HEK293 (cell line): ENCODE measurements at regions not wholly inside any gene's neighbourhood (a gene's known extent, or its start where the extent isn't known, plus 50 kb on each side); places are given as distances from the start of the nearest gene placed in this dataset.

Experiments used
- CTCF ChIA-PET: fragments of 350-600 bp; formaldehyde crosslinking; extraction: SDS; loops from one replicate; lab custom pipeline; 2021; ENCODE audit warnings: antibody characterized with exemption; lab: Yijun Ruan, JAX
- POLR2A ChIA-PET: fragments of 300-600 bp; formaldehyde crosslinking; extraction: SDS; loops from one replicate; lab custom pipeline; 2020; ENCODE audit warnings: antibody characterized with exemption, inconsistent platforms; lab: Yijun Ruan, JAX
- H3K27ac ChIP-seq: fragments of 200-500 bp; sonication (Bioruptor generic); 2 replicates; pipeline ENCODE4 v1.5.1; 2014; ENCODE audit warnings: low read depth, low read length, control low read depth, inconsistent platforms; ENCODE audit errors: extremely low read depth
- H3K36me3 ChIP-seq, 2 experiments: fragments of 200-500 bp in 1 of 2; sonication (Bioruptor generic) in 1 of 2; 1 replicate in 1 of 2; 2 replicates in 1 of 2; pipeline ENCODE4 v1.5.1; 2014 to 2017; ENCODE audit warnings: inconsistent platforms in 2 of 2, low read length in 2 of 2; ENCODE audit not compliant: control insufficient read depth in 2 of 2, insufficient read depth in 1 of 2
- H3K4me1 ChIP-seq: fragments of 200-500 bp; sonication (Bioruptor generic); 2 replicates; pipeline ENCODE4 v1.5.1; 2014; ENCODE audit warnings: mild to moderate bottlenecking, low read length, inconsistent platforms; ENCODE audit not compliant: control insufficient read depth, insufficient read depth
- H3K4me3 ChIP-seq: 2 replicates; pipeline ENCODE4 v1.5.1; 2011; ENCODE audit warnings: low read depth, mild to moderate bottlenecking, control low read depth, low read length, moderate library complexity
- H3K9me3 ChIP-seq: fragments of 200-500 bp; sonication (Bioruptor generic); 2 replicates; pipeline ENCODE4 v1.5.1; 2014; ENCODE audit warnings: low read depth, low read length, inconsistent platforms; ENCODE audit not compliant: control insufficient read depth, insufficient read depth
- HOXA7 ChIP-seq: sonication (generic); formaldehyde crosslinking; IDR thresholded peaks from 2 replicates; pipeline ENCODE4 v1.8.1; 2022; ENCODE audit warnings: missing genetic modification reagents, borderline replicate concordance
- KLF10 ChIP-seq: fragments of 450-650 bp; IDR thresholded peaks from 2 replicates; pipeline ENCODE4 v1.5.1; 2018; ENCODE audit warnings: missing biosample characterization, mild to moderate bottlenecking, missing genetic modification characterization
- KLF16 ChIP-seq: fragments of 450-650 bp; formaldehyde crosslinking; IDR thresholded peaks from 2 replicates; pipeline ENCODE4 v1.5.1; 2017; ENCODE audit warnings: missing biosample characterization, missing genetic modification characterization
- KLF7 ChIP-seq: fragments of 450-650 bp; formaldehyde crosslinking; IDR thresholded peaks from 2 replicates; pipeline ENCODE4 v1.5.1; 2016; ENCODE audit warnings: missing biosample characterization, missing genetic modification characterization, borderline replicate concordance
- YY2 ChIP-seq: fragments of 450-650 bp; formaldehyde crosslinking; IDR thresholded peaks from 2 replicates; pipeline ENCODE4 v1.5.1; 2016; ENCODE audit warnings: missing biosample characterization, missing genetic modification characterization
- ZBTB8A ChIP-seq: fragments of 450-650 bp; formaldehyde crosslinking; IDR thresholded peaks from 2 replicates; pipeline ENCODE4 v1.5.1; 2016; ENCODE audit warnings: missing biosample characterization, missing genetic modification characterization
- ZFHX2 ChIP-seq: fragments of 450-650 bp; formaldehyde crosslinking; conservative IDR thresholded peaks from 2 replicates; pipeline ENCODE4 v1.5.1; 2016; ENCODE audit warnings: missing biosample characterization, missing genetic modification characterization
- ZFP41 ChIP-seq: fragments of 450-650 bp; formaldehyde crosslinking; IDR thresholded peaks from 2 replicates; pipeline ENCODE4 v1.5.1; 2016; ENCODE audit warnings: missing biosample characterization, missing genetic modification characterization, borderline replicate concordance
- ZIC2 ChIP-seq: fragments of 450-650 bp; formaldehyde crosslinking; IDR thresholded peaks from 2 replicates; pipeline ENCODE4 v1.5.1; 2016; ENCODE audit warnings: missing biosample characterization, missing genetic modification characterization
- ZNF169 ChIP-seq: fragments of 450-650 bp; formaldehyde crosslinking; IDR thresholded peaks from 2 replicates; pipeline ENCODE4 v1.5.1; 2016; ENCODE audit warnings: missing biosample characterization, missing genetic modification characterization
- ZNF19 ChIP-seq: fragments of 450-650 bp; formaldehyde crosslinking; IDR thresholded peaks from 2 replicates; pipeline ENCODE4; 2016; ENCODE audit warnings: missing biosample characterization, missing genetic modification characterization, low read depth
- ZNF211 ChIP-seq: fragments of 450-650 bp; formaldehyde crosslinking; IDR thresholded peaks from 2 replicates; pipeline ENCODE4 v1.5.1; 2016; ENCODE audit warnings: low read depth, missing biosample characterization, missing genetic modification characterization
- ZNF223 ChIP-seq: fragments of 450-650 bp; formaldehyde crosslinking; IDR thresholded peaks from 2 replicates; pipeline ENCODE4 v1.5.1; 2016; ENCODE audit warnings: missing biosample characterization, missing genetic modification characterization
- ZNF239 ChIP-seq: fragments of 450-650 bp; formaldehyde crosslinking; IDR thresholded peaks from 2 replicates; pipeline ENCODE4 v1.5.1; 2016; ENCODE audit warnings: missing biosample characterization, missing genetic modification characterization
- ZNF302 ChIP-seq: fragments of 450-650 bp; formaldehyde crosslinking; IDR thresholded peaks from 2 replicates; pipeline ENCODE4 v1.5.1; 2016; ENCODE audit warnings: missing biosample characterization, missing genetic modification characterization, low read depth
- ZNF335 ChIP-seq: fragments of 450-650 bp; formaldehyde crosslinking; conservative IDR thresholded peaks from 2 replicates; pipeline ENCODE4 v1.5.1; 2016; ENCODE audit warnings: missing biosample characterization, missing genetic modification characterization
- ZNF404 ChIP-seq: fragments of 450-650 bp; formaldehyde crosslinking; IDR thresholded peaks from 2 replicates; pipeline ENCODE4 v1.5.1; 2017; ENCODE audit warnings: missing biosample characterization, missing genetic modification characterization
- ZNF433 ChIP-seq: fragments of 450-650 bp; formaldehyde crosslinking; IDR thresholded peaks from 2 replicates; pipeline ENCODE4 v1.5.1; 2016; ENCODE audit warnings: missing biosample characterization, missing genetic modification characterization, low read depth
- ZNF48 ChIP-seq: fragments of 450-650 bp; formaldehyde crosslinking; IDR thresholded peaks from 2 replicates; pipeline ENCODE4 v1.5.1; 2016; ENCODE audit warnings: missing biosample characterization, missing genetic modification characterization
- ZNF510 ChIP-seq: fragments of 450-650 bp; formaldehyde crosslinking; IDR thresholded peaks from 2 replicates; pipeline ENCODE4 v1.5.1; 2018; ENCODE audit warnings: mild to moderate bottlenecking, missing genetic modification characterization, missing biosample characterization; ENCODE audit not compliant: insufficient replicate concordance
- ZNF610 ChIP-seq: fragments of 450-650 bp; formaldehyde crosslinking; IDR thresholded peaks from 2 replicates; pipeline ENCODE4 v1.5.1; 2016; ENCODE audit warnings: missing biosample characterization, missing genetic modification characterization, borderline replicate concordance
- ZNF626 ChIP-seq: fragments of 450-650 bp; sonication (Bioruptor Pico); formaldehyde crosslinking; IDR thresholded peaks from 2 replicates; pipeline ENCODE4 v1.5.1; 2018; ENCODE audit warnings: missing biosample characterization, missing genetic modification characterization, inconsistent platforms
- ZNF677 ChIP-seq: fragments of 450-650 bp; IDR thresholded peaks from 2 replicates; pipeline ENCODE4 v1.5.0; 2018; ENCODE audit warnings: missing biosample characterization, mild to moderate bottlenecking, missing genetic modification characterization, moderate library complexity
- ZNF701 ChIP-seq: fragments of 450-650 bp; formaldehyde crosslinking; IDR thresholded peaks from 2 replicates; pipeline ENCODE4 v1.5.1; 2016; ENCODE audit warnings: missing biosample characterization, missing genetic modification characterization
- ZSCAN16 ChIP-seq: fragments of 450-650 bp; formaldehyde crosslinking; IDR thresholded peaks from 2 replicates; pipeline ENCODE4 v1.5.1; 2016; ENCODE audit warnings: missing biosample characterization, missing genetic modification characterization
- TF ChIP-seq, protein P1 (sequence below): fragments of 450-650 bp; formaldehyde crosslinking; IDR thresholded peaks from 2 replicates; pipeline ENCODE4 v1.5.0; 2017; ENCODE audit warnings: missing biosample characterization, missing genetic modification characterization, borderline replicate concordance
- TF ChIP-seq, protein P2 (sequence below): fragments of 450-650 bp; formaldehyde crosslinking; IDR thresholded peaks from 2 replicates; pipeline ENCODE4 v1.5.1; 2017; ENCODE audit warnings: missing biosample characterization, missing genetic modification characterization
- TF ChIP-seq, protein P3 (sequence below): fragments of 450-650 bp; formaldehyde crosslinking; IDR thresholded peaks from 2 replicates; pipeline ENCODE4; 2016; ENCODE audit warnings: missing biosample characterization, missing genetic modification characterization
- TF ChIP-seq, protein P4 (sequence below): fragments of 450-650 bp; formaldehyde crosslinking; optimal IDR thresholded peaks from 2 replicates; pipeline ENCODE3; 2016; ENCODE audit warnings: missing biosample characterization, mild to moderate bottlenecking, missing genetic modification characterization
- TF ChIP-seq, protein P5 (sequence below): fragments of 450-650 bp; formaldehyde crosslinking; IDR thresholded peaks from 2 replicates; pipeline ENCODE4 v1.5.1; 2016; ENCODE audit warnings: missing biosample characterization, missing genetic modification characterization

DNA sequence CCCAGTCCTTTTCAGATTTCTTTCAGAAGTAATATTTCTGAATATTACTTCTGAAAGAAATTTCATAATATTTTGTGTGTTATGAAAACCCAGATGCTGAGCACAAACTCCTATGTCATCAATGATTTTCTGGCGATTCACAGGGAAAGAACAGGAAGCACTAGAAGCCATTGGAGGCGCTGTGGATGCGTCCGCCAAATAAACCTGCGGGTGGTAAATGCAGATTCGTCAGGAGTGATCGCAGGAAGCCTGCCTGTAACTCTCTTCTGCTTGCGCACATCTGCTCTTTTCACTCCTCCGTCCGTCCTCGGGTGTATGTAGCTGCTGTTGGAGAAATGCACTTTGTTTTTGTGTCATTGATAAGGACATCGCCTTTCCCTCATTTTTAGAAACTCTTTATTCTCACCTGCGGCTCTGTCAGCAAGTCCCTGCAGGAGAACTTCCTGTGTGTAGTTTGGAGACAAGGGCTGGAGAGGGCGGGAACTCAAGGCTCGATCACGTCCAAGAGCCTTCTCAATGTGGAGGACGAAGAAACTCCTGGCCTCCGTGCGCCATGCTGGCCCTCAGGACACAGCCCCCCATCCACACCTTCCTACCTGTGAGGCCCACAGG, 483.8 kb downstream of the GALR1 start:
- TF ChIP-seq HOXA7 (CRISPR knock-in tag), result no peak
- no peak for TF ChIP-seq ZNF169 (tag by site-specific recombination)
- TF ChIP-seq, protein P1, sequence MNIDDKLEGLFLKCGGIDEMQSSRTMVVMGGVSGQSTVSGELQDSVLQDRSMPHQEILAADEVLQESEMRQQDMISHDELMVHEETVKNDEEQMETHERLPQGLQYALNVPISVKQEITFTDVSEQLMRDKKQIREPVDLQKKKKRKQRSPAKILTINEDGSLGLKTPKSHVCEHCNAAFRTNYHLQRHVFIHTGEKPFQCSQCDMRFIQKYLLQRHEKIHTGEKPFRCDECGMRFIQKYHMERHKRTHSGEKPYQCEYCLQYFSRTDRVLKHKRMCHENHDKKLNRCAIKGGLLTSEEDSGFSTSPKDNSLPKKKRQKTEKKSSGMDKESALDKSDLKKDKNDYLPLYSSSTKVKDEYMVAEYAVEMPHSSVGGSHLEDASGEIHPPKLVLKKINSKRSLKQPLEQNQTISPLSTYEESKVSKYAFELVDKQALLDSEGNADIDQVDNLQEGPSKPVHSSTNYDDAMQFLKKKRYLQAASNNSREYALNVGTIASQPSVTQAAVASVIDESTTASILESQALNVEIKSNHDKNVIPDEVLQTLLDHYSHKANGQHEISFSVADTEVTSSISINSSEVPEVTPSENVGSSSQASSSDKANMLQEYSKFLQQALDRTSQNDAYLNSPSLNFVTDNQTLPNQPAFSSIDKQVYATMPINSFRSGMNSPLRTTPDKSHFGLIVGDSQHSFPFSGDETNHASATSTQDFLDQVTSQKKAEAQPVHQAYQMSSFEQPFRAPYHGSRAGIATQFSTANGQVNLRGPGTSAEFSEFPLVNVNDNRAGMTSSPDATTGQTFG, result no peak
- no peak for TF ChIP-seq KLF16
- no peak for TF ChIP-seq ZNF19
- TF ChIP-seq ZFP41, result no peak
- TF ChIP-seq ZNF302 (tag by site-specific recombination), result no peak
- TF ChIP-seq ZNF610, result no peak
- no peak for TF ChIP-seq ZNF433 (tag by site-specific recombination)
- TF ChIP-seq ZNF701 (tag by site-specific recombination), result no peak
- TF ChIP-seq KLF10 (tag by site-specific recombination), result no peak
- TF ChIP-seq, protein P2, sequence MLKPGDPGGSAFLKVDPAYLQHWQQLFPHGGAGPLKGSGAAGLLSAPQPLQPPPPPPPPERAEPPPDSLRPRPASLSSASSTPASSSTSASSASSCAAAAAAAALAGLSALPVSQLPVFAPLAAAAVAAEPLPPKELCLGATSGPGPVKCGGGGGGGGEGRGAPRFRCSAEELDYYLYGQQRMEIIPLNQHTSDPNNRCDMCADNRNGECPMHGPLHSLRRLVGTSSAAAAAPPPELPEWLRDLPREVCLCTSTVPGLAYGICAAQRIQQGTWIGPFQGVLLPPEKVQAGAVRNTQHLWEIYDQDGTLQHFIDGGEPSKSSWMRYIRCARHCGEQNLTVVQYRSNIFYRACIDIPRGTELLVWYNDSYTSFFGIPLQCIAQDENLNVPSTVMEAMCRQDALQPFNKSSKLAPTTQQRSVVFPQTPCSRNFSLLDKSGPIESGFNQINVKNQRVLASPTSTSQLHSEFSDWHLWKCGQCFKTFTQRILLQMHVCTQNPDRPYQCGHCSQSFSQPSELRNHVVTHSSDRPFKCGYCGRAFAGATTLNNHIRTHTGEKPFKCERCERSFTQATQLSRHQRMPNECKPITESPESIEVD (tag by site-specific recombination), result no peak
- TF ChIP-seq ZIC2 (tag by site-specific recombination), result no peak
- no peak for TF ChIP-seq ZNF404 (tag by site-specific recombination)
- POLR2A ChIA-PET, result no interaction called here
- H3K36me3 ChIP-seq, result no peaks in the 10 kb centered on the region
- CTCF ChIA-PET, result no interaction called here
- H3K4me3 ChIP-seq, result no peak overlapping the region
- no peaks in the 10 kb centered on the region for H3K4me1 ChIP-seq
- H3K9me3 ChIP-seq, result no peaks in the 10 kb centered on the region
- H3K27ac ChIP-seq, result no peak overlapping the region

DNA sequence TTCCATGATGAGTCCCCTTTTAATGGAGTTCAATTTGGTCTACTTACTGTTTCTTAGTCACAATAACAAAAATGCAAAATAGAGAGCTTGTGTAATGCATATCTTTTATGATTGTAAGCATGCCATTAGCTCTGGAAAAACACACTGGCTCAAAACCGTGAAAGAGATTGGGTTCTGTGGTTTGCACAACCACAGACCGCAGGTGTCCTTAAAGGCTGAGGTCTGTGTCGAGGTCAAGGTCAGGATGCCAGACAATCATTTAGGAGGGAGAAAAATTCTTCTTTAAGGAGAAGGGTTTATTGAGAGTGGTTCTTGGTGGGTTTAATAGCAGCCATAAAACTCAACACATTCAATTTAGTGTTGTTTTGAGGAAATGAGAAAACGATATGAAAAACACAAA, 487.2 kb downstream of the GALR1 start:
- no peaks in the 10 kb centered on the region for H3K9me3 ChIP-seq
- no peaks in the 10 kb centered on the region for H3K4me1 ChIP-seq
- no peak overlapping the region for H3K27ac ChIP-seq
- ChIA-PET POLR2A (no interaction called here), CTCF (no interaction called here)
- no peak overlapping the region for H3K4me3 ChIP-seq
- H3K36me3 ChIP-seq, result no peaks in the 10 kb centered on the region
- TF ChIP-seq ZNF48 (tag by site-specific recombination) (no peak), ZNF335 (no peak), ZNF510 (tag by site-specific recombination) (no peak), ZNF211 (tag by site-specific recombination) (no peak), ZNF626 (tag by site-specific recombination) (no peak), KLF7 (tag by site-specific recombination) (no peak), ZSCAN16 (tag by site-specific recombination) (no peak), ZFHX2 (tag by site-specific recombination) (no peak), ZNF223 (no peak), YY2 (tag by site-specific recombination) (no peak), ZNF239 (tag by site-specific recombination) (no peak), ZBTB8A (tag by site-specific recombination) (no peak), ZNF677 (no peak)
- TF ChIP-seq, protein P3, sequence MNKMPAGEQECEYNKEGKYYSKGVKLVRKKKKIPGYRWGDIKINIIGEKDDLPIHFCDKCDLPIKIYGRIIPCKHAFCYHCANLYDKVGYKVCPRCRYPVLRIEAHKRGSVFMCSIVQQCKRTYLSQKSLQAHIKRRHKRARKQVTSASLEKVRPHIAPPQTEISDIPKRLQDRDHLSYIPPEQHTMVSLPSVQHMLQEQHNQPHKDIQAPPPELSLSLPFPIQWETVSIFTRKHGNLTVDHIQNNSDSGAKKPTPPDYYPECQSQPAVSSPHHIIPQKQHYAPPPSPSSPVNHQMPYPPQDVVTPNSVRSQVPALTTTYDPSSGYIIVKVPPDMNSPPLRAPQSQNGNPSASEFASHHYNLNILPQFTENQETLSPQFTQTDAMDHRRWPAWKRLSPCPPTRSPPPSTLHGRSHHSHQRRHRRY (tag by site-specific recombination), result no peak
- TF ChIP-seq, protein P4, sequence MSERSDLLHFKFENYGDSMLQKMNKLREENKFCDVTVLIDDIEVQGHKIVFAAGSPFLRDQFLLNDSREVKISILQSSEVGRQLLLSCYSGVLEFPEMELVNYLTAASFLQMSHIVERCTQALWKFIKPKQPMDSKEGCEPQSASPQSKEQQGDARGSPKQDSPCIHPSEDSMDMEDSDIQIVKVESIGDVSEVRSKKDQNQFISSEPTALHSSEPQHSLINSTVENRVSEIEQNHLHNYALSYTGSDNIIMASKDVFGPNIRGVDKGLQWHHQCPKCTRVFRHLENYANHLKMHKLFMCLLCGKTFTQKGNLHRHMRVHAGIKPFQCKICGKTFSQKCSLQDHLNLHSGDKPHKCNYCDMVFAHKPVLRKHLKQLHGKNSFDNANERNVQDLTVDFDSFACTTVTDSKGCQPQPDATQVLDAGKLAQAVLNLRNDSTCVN (tag by site-specific recombination), result no peak
- TF ChIP-seq, protein P5, sequence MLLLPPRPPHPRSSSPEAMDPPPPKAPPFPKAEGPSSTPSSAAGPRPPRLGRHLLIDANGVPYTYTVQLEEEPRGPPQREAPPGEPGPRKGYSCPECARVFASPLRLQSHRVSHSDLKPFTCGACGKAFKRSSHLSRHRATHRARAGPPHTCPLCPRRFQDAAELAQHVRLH (tag by site-specific recombination), result no peak
